Vagina (tissue), 2 donors: ENCODE measurements at regions not wholly inside any gene's neighbourhood (a gene's known extent, or its start where the extent isn't known, plus 50 kb on each side); places are given as distances from the start of the nearest gene placed in this dataset.

ENCODE experiments used
- DNase-seq, 2 donors: peaks; one replicate each; pipeline ENCODE4 v3.0.0-alpha.2; 2017; ENCODE audit errors: extremely low spot score in 2 of 2
- H3K27ac ChIP-seq: fragments of 200-600 bp; sonication (generic); one replicate; pipeline ENCODE4 v1.5.1; 2019
- H3K27me3 ChIP-seq: fragments of 200-600 bp; sonication (generic); one replicate; pipeline ENCODE4 v1.5.1; 2019
- H3K36me3 ChIP-seq, 2 donors: fragments of 200-600 bp; sonication (generic); one replicate each; pipeline ENCODE4 v1.5.1; 2017 to 2019
- H3K4me1 ChIP-seq: fragments of 200-600 bp; sonication (generic); one replicate; pipeline ENCODE4 v1.5.1; 2019
- H3K4me3 ChIP-seq, 2 donors: fragments of 200-600 bp; sonication (generic); 1 replicate in 1 of 2; 2 replicates in 1 of 2; pipeline ENCODE4 v1.5.1; 2016 to 2019
- H3K9me3 ChIP-seq: fragments of 200-600 bp; sonication (generic); one replicate; pipeline ENCODE4 v1.5.1; 2019
- POLR2A ChIP-seq, 2 donors: fragments of 450-650 bp; IDR thresholded peaks; one replicate each; pipeline ENCODE4 v1.6.1; 2017; ENCODE audit warnings: antibody characterized with exemption in 2 of 2, mild to moderate bottlenecking in 2 of 2, moderate library complexity in 2 of 2
- POLR2AphosphoS5 ChIP-seq, 2 donors: sonication (generic); formaldehyde crosslinking; IDR thresholded peaks; one replicate each; pipeline ENCODE4 v1.9.0; 2017; ENCODE audit warnings: antibody characterized with exemption in 2 of 2, mild to moderate bottlenecking in 2 of 2, low read depth in 1 of 2; ENCODE audit not compliant: insufficient read depth in 1 of 2
- intact Hi-C: fragments of 100-400 bp; cut with DNase I; formaldehyde crosslinking; loops from one replicate; pipeline ENCODE4 v1.15.1; 2023
- TF ChIP-seq, protein P1 (sequence below), 3 experiments: fragments of 450-650 bp in 2 of 3; fragments of 200-600 bp in 1 of 3; sonication (generic) in 1 of 3; IDR thresholded peaks; one replicate each; pipeline ENCODE4 v1.5.1; 2017 to 2019; ENCODE audit warnings: antibody characterized with exemption in 3 of 3, mild to moderate bottlenecking in 2 of 3, moderate library complexity in 2 of 3

GRCh38 chr15:47362118-47362905 lies 355.0 kb upstream of the SEMA6D start:
- Histone ChIP-seq H3K9me3 (no peaks in the 10 kb centered on the region), H3K36me3 (no peaks in the 10 kb centered on the region), H3K27ac (no peak overlapping the region), H3K4me3 (no peak overlapping the region), H3K4me1 (no peaks in the 10 kb centered on the region), H3K27me3 (no peaks in the 10 kb centered on the region)
- intact Hi-C loops: no loop called here
- TF ChIP-seq POLR2AphosphoS5 (IDR thresholded peaks at IDR 0.05; ENCODE audit: insufficient read depth in 1 of 2, low read depth in 1 of 2): no peak
- TF ChIP-seq, protein P1, sequence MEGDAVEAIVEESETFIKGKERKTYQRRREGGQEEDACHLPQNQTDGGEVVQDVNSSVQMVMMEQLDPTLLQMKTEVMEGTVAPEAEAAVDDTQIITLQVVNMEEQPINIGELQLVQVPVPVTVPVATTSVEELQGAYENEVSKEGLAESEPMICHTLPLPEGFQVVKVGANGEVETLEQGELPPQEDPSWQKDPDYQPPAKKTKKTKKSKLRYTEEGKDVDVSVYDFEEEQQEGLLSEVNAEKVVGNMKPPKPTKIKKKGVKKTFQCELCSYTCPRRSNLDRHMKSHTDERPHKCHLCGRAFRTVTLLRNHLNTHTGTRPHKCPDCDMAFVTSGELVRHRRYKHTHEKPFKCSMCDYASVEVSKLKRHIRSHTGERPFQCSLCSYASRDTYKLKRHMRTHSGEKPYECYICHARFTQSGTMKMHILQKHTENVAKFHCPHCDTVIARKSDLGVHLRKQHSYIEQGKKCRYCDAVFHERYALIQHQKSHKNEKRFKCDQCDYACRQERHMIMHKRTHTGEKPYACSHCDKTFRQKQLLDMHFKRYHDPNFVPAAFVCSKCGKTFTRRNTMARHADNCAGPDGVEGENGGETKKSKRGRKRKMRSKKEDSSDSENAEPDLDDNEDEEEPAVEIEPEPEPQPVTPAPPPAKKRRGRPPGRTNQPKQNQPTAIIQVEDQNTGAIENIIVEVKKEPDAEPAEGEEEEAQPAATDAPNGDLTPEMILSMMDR (IDR thresholded peaks at IDR 0.05): no peak
- no peak for TF ChIP-seq POLR2A (IDR thresholded peaks at IDR 0.05)
- no peak for DNase-seq

DNA sequence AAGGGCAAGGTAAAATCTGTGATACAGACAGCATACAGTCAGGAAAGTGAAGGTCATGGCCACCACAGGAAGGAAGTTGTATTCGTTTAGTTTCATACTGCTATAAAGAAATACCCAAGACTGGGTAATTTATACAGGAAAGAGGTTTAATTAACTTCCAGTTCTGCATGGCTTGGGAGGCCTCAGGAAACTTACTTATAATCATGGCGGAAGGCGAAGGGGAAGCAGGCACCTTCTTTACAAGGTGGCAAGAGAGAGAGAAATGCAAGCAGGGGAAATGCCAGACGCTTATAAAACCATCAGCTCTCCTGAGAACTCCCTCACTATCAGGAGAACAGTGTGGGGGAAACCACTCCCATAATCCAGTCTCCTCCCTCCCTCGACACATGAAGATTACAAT lies 353.7 kb upstream of the SEMA6D start:
- DNase-seq: no peak
- no peak overlapping the region for H3K4me3 ChIP-seq
- H3K36me3 ChIP-seq: no peaks in the 10 kb centered on the region
- intact Hi-C loops: no loop called here
- H3K4me1 ChIP-seq: no peaks in the 10 kb centered on the region
- TF ChIP-seq POLR2AphosphoS5 (IDR thresholded peaks at IDR 0.05; ENCODE audit: insufficient read depth in 1 of 2, low read depth in 1 of 2) (no peak), POLR2A (IDR thresholded peaks at IDR 0.05) (no peak)
- TF ChIP-seq, protein P1 (IDR thresholded peaks at IDR 0.05): no peak
- H3K27ac ChIP-seq: no peak overlapping the region
- no peaks in the 10 kb centered on the region for H3K27me3 ChIP-seq
- H3K9me3 ChIP-seq: no peaks in the 10 kb centered on the region

- intact Hi-C loops: no loop called here
- DNase-seq: no peak
- TF ChIP-seq, protein P1 (IDR thresholded peaks at IDR 0.05): no peak
- TF ChIP-seq POLR2AphosphoS5 (IDR thresholded peaks at IDR 0.05; ENCODE audit: insufficient read depth in 1 of 2, low read depth in 1 of 2): no peak
- no peak for TF ChIP-seq POLR2A (IDR thresholded peaks at IDR 0.05)
- Histone ChIP-seq H3K4me1 (no peaks in the 10 kb centered on the region), H3K4me3 (no peak overlapping the region), H3K27ac (no peak overlapping the region), H3K36me3 (no peaks in the 10 kb centered on the region), H3K9me3 (no peaks in the 10 kb centered on the region), H3K27me3 (no peaks in the 10 kb centered on the region)
These were observed 352.8 kb upstream of the SEMA6D start for GRCh38 chr15:47364230-47365141.

GRCh38 chr15:47366884-47367283 lies 350.4 kb upstream of the SEMA6D start:
- Histone ChIP-seq H3K4me1 (no peaks in the 10 kb centered on the region), H3K4me3 (no peak overlapping the region), H3K36me3 (no peaks in the 10 kb centered on the region), H3K27ac (no peak overlapping the region), H3K9me3 (no peaks in the 10 kb centered on the region), H3K27me3 (no peaks in the 10 kb centered on the region)
- intact Hi-C loops: no loop called here
- no peak for DNase-seq
- TF ChIP-seq, protein P1 (IDR thresholded peaks at IDR 0.05): no peak
- no peak for TF ChIP-seq POLR2AphosphoS5 (IDR thresholded peaks at IDR 0.05; ENCODE audit: insufficient read depth in 1 of 2, low read depth in 1 of 2)
- TF ChIP-seq POLR2A (IDR thresholded peaks at IDR 0.05): no peak
